Right lobe of liver (tissue), 6 donors: ENCODE measurements at regions not wholly inside any gene's neighbourhood (a gene's known extent, or its start where the extent isn't known, plus 50 kb on each side); places are given as distances from the start of the nearest gene placed in this dataset.

Experiments used
- ATAC-seq, 4 donors: fragments of 200-7000 bp; cut with Tn5 transposase; one replicate each; pipeline ENCODE4 v1.9.1; 2020; ENCODE audit warnings: mild to moderate bottlenecking in 4 of 4, moderate library complexity in 4 of 4
- DNase-seq, 3 donors: peaks; one replicate each; pipeline ENCODE4 v3.0.0-alpha.2; 2020
- H3K27ac ChIP-seq, 3 donors: fragments of 200-600 bp; one replicate each; pipeline ENCODE4 v1.8.0; 2022
- H3K27me3 ChIP-seq, 2 donors: fragments of 200-600 bp; one replicate each; pipeline ENCODE4 v1.8.0; 2022
- H3K36me3 ChIP-seq, 4 donors: fragments of 200-600 bp; sonication (generic) in 1 of 4; one replicate each; pipeline versions ENCODE4 v1.5.1 to v1.8.0; 2017 to 2022; ENCODE audit warnings: control low read depth in 1 of 4
- H3K4me1 ChIP-seq, 4 donors: fragments of 200-600 bp; sonication (generic) in 1 of 4; one replicate each; pipeline versions ENCODE4 v1.5.1 to v1.8.0; 2017 to 2022; ENCODE audit warnings: control low read depth in 1 of 4
- H3K4me3 ChIP-seq, 3 donors: fragments of 200-600 bp; one replicate each; pipeline ENCODE4 v1.8.0; 2022
- H3K9me3 ChIP-seq, 4 donors: fragments of 200-600 bp; sonication (generic) in 1 of 4; one replicate each; pipeline versions ENCODE4 v1.5.1 to v1.8.0; 2017 to 2022; ENCODE audit warnings: control low read depth in 1 of 4
- CTCF ChIP-seq, 4 donors: fragments of 200-600 bp in 3 of 4; fragments of 450-650 bp in 1 of 4; IDR thresholded peaks; one replicate each; pipeline versions ENCODE4 v1.5.1 to v1.8.0; 2016 to 2022; ENCODE audit warnings: antibody characterized with exemption in 4 of 4, mild to moderate bottlenecking in 2 of 4
- POLR2A ChIP-seq: fragments of 450-650 bp; IDR thresholded peaks from one replicate; pipeline ENCODE4 v1.6.1; 2017; ENCODE audit warnings: antibody characterized with exemption, mild to moderate bottlenecking
- WGBS: methylation state at CpG from one replicate; pipeline ENCODE4 v1.1.6; 2018; ENCODE audit warnings: low coverage, low lambda C conversion rate; ENCODE audit not compliant: insufficient coverage; ENCODE audit errors: missing lambda C conversion rate; 5-methylcytosine and 5-hydroxymethylcytosine counted together
- intact Hi-C, 2 donors: fragments of 100-400 bp; cut with DNase I; formaldehyde crosslinking; loops; one replicate each; pipeline versions ENCODE4 v1.11.2 to v1.14.1; 2022
- donor health status: DM: no; HTN: yes; CAD: no.
- donor health status: DM: no; HTN: no; CAD: no.
- donor health status: DM: no; HTN: no; CAD: no.
- donor health status: DM: no; HTN: yes; CAD: no.
- donor health status: DM: no; HTN: yes; CAD: no.

GRCh38 chr2:205937211-205937610 lies 148.8 kb downstream of the INO80D start:
- TF ChIP-seq POLR2A (no peak), CTCF (IDR thresholded peaks at IDR 0.05) (no peak)
- no peaks in the 10 kb centered on the region for H3K36me3 ChIP-seq
- intact Hi-C loops: no loop called here
- H3K4me1 ChIP-seq: no peaks in the 10 kb centered on the region
- DNase-seq (no peak), ATAC-seq (no peak)
- no peaks in the 10 kb centered on the region for H3K27me3 ChIP-seq
- H3K4me3 ChIP-seq: no peak overlapping the region
- H3K27ac ChIP-seq: no peak overlapping the region
- H3K9me3 ChIP-seq: no peaks in the 10 kb centered on the region
- 90% methylated on average over 1 of the region's 1 CpG for WGBS

- WGBS: 78% methylated on average over 10 of the region's 10 CpGs
- no peaks in the 10 kb centered on the region for H3K27me3 ChIP-seq
- intact Hi-C loops: no loop called here
- no peak overlapping the region for H3K4me3 ChIP-seq
- no peaks in the 10 kb centered on the region for H3K9me3 ChIP-seq
- TF ChIP-seq POLR2A (no peak), CTCF (IDR thresholded peaks at IDR 0.05) (no peak)
- H3K4me1 ChIP-seq: no peaks in the 10 kb centered on the region
- H3K36me3 ChIP-seq: no peaks in the 10 kb centered on the region
- DNase-seq: no peak
- no peak overlapping the region for H3K27ac ChIP-seq
- no peak for ATAC-seq
These were observed 149.5 kb downstream of the INO80D start for GRCh38 chr2:205936446-205936845.

GRCh38 chr2:205934443-205934842 lies 151.5 kb downstream of the INO80D start:
- H3K27me3 ChIP-seq: no peaks in the 10 kb centered on the region
- DNase-seq (no peak), ATAC-seq (peak; percentile 46 to 56 (median 50))
- H3K4me1 ChIP-seq: peaks cover 0 to 4% (median 1%) of the 10 kb centered on the region in 4 donors
- H3K36me3 ChIP-seq: no peaks in the 10 kb centered on the region
- TF ChIP-seq CTCF (IDR thresholded peaks at IDR 0.05) (peak; percentile 32 to 44 (median 40)), POLR2A (no peak)
- no peak overlapping the region for H3K4me3 ChIP-seq
- H3K9me3 ChIP-seq: no peaks in the 10 kb centered on the region
- no peak overlapping the region for H3K27ac ChIP-seq
- intact Hi-C loops: no loop called here
- 20% methylated on average over 1 of the region's 1 CpG for WGBS

GRCh38 chr2:205932861-205933260 lies 153.1 kb downstream of the INO80D start:
- no peak overlapping the region for H3K27ac ChIP-seq
- H3K9me3 ChIP-seq: no peaks in the 10 kb centered on the region
- no peak overlapping the region for H3K4me3 ChIP-seq
- no peak for ATAC-seq
- DNase-seq: no peak
- H3K4me1 ChIP-seq: peaks cover 0 to 14% (median 6%) of the 10 kb centered on the region in 4 donors
- intact Hi-C loops: no loop called here
- TF ChIP-seq POLR2A: no peak
- TF ChIP-seq CTCF (IDR thresholded peaks at IDR 0.05): no peak
- H3K27me3 ChIP-seq: no peaks in the 10 kb centered on the region
- no peaks in the 10 kb centered on the region for H3K36me3 ChIP-seq
- WGBS: 56% methylated on average over 2 of the region's 2 CpGs

- TF ChIP-seq POLR2A: no peak
- TF ChIP-seq CTCF (IDR thresholded peaks at IDR 0.05): no peak
- no peak overlapping the region for H3K4me3 ChIP-seq
- intact Hi-C loops: no loop called here
- 100% methylated on average over 1 of the region's 3 CpGs for whole genome bisulfite sequencing
- H3K27me3 ChIP-seq: no peaks in the 10 kb centered on the region
- H3K36me3 ChIP-seq: no peaks in the 10 kb centered on the region
- peaks cover 0 to 14% (median 6%) of the 10 kb centered on the region in 4 donors for H3K4me1 ChIP-seq
- no peak for DNase-seq
- no peaks in the 10 kb centered on the region for H3K9me3 ChIP-seq
- no peak for ATAC-seq
- peak overlapping the region in 1 of 3 donors; percentile 53 for H3K27ac ChIP-seq
These were observed 154.6 kb downstream of the INO80D start for GRCh38 chr2:205931388-205931787.
